IMR-90 (cell line): ENCODE measurements at regions not wholly inside any gene's neighbourhood (a gene's known extent, or its start where the extent isn't known, plus 50 kb on each side); places are given as distances from the start of the nearest gene placed in this dataset.

Source experiments
- CTCF ChIP-seq: conservative IDR thresholded peaks from 2 replicates; pipeline ENCODE4 v1.5.1; 2012; ENCODE audit warnings: mild to moderate bottlenecking, low read depth, low read length, improper control_type of control experiment
- FOS ChIP-seq: fragments of 150-350 bp; IDR thresholded peaks from 2 replicates; pipeline ENCODE4 v1.6.1; 2016; ENCODE audit warnings: low read depth, low read length
- NFE2L2 ChIP-seq: fragments of 150-350 bp; IDR thresholded peaks from 2 replicates; pipeline ENCODE4 v1.6.1; 2016; ENCODE audit warnings: low read depth, mild to moderate bottlenecking, low read length
- POLR2A ChIP-seq: IDR thresholded peaks from 2 replicates; pipeline ENCODE4 v1.6.1; 2012; ENCODE audit warnings: mild to moderate bottlenecking, low read depth, low read length
- SMC3 ChIP-seq: fragments of 150-350 bp; IDR thresholded peaks from 2 replicates; pipeline ENCODE4 v1.6.1; 2016; ENCODE audit warnings: low read depth, mild to moderate bottlenecking, antibody characterized with exemption, low read length, moderate library complexity
- USF2 ChIP-seq: fragments of 150-350 bp; IDR thresholded peaks from 2 replicates; pipeline ENCODE4 v1.6.1; 2017; ENCODE audit warnings: mild to moderate bottlenecking, antibody characterized with exemption, low read length, low read depth

- no peak for TF ChIP-seq FOS
- no peak for TF ChIP-seq NFE2L2
- TF ChIP-seq CTCF = no peak
- no peak for TF ChIP-seq POLR2A
- no peak for TF ChIP-seq SMC3
- TF ChIP-seq USF2 = no peak
Observed at GRCh38 chr20:16914277-16914676, 166.1 kb downstream of the OTOR start.
